Mesothelial cell of epicardium (in vitro differentiated cells): ENCODE measurements at regions not wholly inside any gene's neighbourhood (a gene's known extent, or its start where the extent isn't known, plus 50 kb on each side); places are given as distances from the start of the nearest gene placed in this dataset.

Source experiments
- DNase-seq, 2 experiments: peaks; one replicate each; pipeline ENCODE4 v3.0.0; 2021; ENCODE audit warnings: low spot score in 2 of 2; ENCODE audit not compliant: unreplicated experiment in 2 of 2
- H3K27ac Mint-ChIP-seq: 2 replicates; pipeline ENCODE4 v1.8.0; 2021; ENCODE audit warnings: mixed read lengths
- H3K27me3 Mint-ChIP-seq: 2 replicates; pipeline ENCODE4 v1.8.0; 2021; ENCODE audit warnings: low read depth, mixed read lengths
- H3K36me3 Mint-ChIP-seq: 2 replicates; pipeline ENCODE4 v1.8.0; 2021; ENCODE audit warnings: mixed read lengths
- H3K4me1 Mint-ChIP-seq: 2 replicates; pipeline ENCODE4 v1.8.0; 2021; ENCODE audit warnings: mixed read lengths
- H3K4me3 Mint-ChIP-seq: 2 replicates; pipeline ENCODE4 v1.8.0; 2021; ENCODE audit warnings: mild to moderate bottlenecking, moderate library complexity, mixed read lengths
- H3K9me3 Mint-ChIP-seq: 2 replicates; pipeline ENCODE4 v1.8.0; 2021; ENCODE audit warnings: mixed read lengths
- CTCF ChIP-seq: fragments of 200-600 bp; sonication (generic); IDR thresholded peaks from one replicate; pipeline ENCODE4 v1.5.0; 2021; ENCODE audit warnings: antibody characterized with exemption; ENCODE audit not compliant: unreplicated experiment

DNA sequence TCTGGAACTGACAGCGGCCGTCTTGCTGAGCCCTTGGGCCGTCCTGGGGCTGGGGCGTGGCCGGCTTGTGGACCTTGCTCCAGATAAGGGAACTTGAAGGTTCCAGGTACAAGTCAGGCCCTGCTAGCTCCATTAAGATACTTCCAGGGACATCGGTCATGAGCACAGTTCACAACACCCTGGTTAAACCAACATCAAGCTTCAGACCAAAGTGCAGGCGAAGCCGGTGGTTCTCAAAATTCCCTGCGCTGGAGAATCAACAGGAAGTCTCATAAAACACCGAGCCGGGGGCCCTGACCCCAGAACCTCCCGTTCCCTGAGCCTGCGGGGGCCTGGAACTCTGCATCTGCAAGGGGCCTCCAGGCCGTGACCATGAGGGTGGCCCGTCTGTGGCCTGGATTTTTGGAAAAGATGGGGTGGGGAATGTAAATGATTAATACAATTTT lies 1043.8 kb downstream of the BRD1 start:
- TF ChIP-seq CTCF: no peak
- no peak for DNase-seq
- H3K9me3 Mint-ChIP-seq: no peaks in the 10 kb centered on the region
- H3K27me3 Mint-ChIP-seq: no peaks in the 10 kb centered on the region
- H3K4me1 Mint-ChIP-seq: no peaks in the 10 kb centered on the region
- no peak overlapping the region for H3K27ac Mint-ChIP-seq
- H3K36me3 Mint-ChIP-seq: no peaks in the 10 kb centered on the region
- H3K4me3 Mint-ChIP-seq: no peak overlapping the region

DNA sequence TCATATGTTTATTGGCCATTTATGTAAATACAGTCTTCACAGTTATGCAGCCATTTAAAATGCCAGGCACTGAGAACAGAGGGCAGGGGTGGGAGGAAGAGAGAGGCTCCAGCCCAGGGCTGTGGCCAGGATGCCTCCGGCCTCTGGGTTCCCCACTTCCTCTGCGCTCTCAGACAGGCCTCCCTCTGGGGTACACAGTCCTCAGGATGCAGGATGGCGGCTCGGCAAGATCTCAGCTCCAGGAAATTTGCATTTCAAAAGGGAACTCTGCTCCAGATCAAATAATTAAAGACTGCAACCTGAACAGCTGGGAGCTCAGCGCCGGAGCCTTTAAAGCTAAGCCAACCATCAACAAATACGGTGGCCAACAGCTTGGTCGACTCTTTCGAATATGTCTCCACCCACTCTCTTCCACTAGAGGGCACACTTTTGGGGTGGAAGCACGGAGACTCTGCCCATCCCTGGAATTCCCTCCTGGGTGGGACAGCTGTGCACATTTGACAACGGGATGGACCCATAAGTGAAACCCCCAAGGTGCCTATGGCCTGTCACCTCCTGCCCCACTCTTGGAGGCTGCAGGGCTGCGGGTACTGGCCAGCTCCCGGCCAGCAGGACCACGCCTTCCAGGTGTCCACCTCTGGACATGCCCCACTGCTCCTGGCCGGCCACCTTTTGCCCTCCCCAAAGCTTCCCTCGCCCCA lies 1044.7 kb downstream of the BRD1 start:
- peak; percentile 40 for TF ChIP-seq CTCF
- Mint-ChIP-seq H3K27me3 (no peaks in the 10 kb centered on the region), H3K36me3 (no peaks in the 10 kb centered on the region), H3K27ac (no peak overlapping the region), H3K4me3 (no peak overlapping the region), H3K9me3 (peaks cover 4% of the 10 kb centered on the region), H3K4me1 (no peaks in the 10 kb centered on the region)
- DNase-seq: no peak

- DNase-seq: no peak
- H3K9me3 Mint-ChIP-seq: peaks cover 9% of the 10 kb centered on the region
- no peaks in the 10 kb centered on the region for H3K27me3 Mint-ChIP-seq
- no peak overlapping the region for H3K4me3 Mint-ChIP-seq
- no peak overlapping the region for H3K27ac Mint-ChIP-seq
- TF ChIP-seq CTCF: no peak
- no peaks in the 10 kb centered on the region for H3K36me3 Mint-ChIP-seq
- H3K4me1 Mint-ChIP-seq: no peaks in the 10 kb centered on the region
Observed at GRCh38 chr22:48782326-48782725, 1045.3 kb downstream of the BRD1 start.

DNA sequence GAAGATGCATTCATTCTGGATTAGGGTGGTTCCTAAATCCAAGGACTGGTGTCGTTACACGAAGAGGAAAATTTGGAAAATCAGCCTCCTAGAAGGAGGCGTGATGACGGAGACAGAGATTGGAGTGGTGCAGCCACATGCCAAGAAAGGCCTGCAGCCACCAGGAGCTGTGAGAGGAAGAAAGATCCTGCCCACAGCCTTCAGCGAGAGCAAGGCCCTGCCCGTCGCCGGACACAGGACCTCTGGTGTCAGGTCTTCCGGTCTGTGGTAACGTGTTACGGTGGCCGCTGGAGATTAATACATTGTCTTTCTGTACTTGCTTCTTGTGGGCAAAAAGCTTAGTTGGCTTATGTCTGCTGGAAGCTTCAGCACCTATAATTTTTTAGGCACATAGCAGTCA lies 1045.8 kb downstream of the BRD1 start:
- H3K27me3 Mint-ChIP-seq: no peaks in the 10 kb centered on the region
- no peak overlapping the region for H3K4me3 Mint-ChIP-seq
- peaks cover 13% of the 10 kb centered on the region for H3K9me3 Mint-ChIP-seq
- no peak overlapping the region for H3K27ac Mint-ChIP-seq
- H3K4me1 Mint-ChIP-seq: no peaks in the 10 kb centered on the region
- no peak for DNase-seq
- H3K36me3 Mint-ChIP-seq: no peaks in the 10 kb centered on the region
- no peak for TF ChIP-seq CTCF

DNA sequence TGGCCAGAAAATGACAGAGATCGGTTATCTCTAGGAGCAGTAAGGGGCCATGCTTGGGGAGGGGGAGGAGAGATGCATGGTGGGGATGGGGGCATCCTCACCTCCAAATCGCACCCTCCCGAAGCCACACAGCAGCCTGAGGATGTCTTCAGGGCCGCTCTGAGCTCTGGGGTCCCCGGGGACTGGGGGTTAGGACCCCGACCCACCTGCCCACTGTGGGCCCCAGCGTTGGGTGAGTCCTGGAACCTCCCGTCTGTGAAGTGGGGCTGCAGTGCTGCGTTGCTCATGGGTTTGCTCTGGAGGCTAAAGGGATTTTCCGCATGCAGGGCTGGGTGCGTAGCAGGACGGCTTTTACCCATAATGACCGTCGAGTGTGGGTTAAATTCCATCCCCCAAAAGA lies 1046.3 kb downstream of the BRD1 start:
- H3K27ac Mint-ChIP-seq: no peak overlapping the region

More for the DNA sequence above, 1046.3 kb downstream of the BRD1 start:
- H3K27me3 Mint-ChIP-seq: no peaks in the 10 kb centered on the region
- DNase-seq: no peak
- no peak for TF ChIP-seq CTCF
- no peaks in the 10 kb centered on the region for H3K4me1 Mint-ChIP-seq
- H3K36me3 Mint-ChIP-seq: no peaks in the 10 kb centered on the region
- H3K9me3 Mint-ChIP-seq: peaks cover 18% of the 10 kb centered on the region
- no peak overlapping the region for H3K4me3 Mint-ChIP-seq
